Activated CD4-positive, alpha-beta T cell treated with anti-CD3 and anti-CD28 coated beads, Interleukin-2, amount 10 ng/mL, durations not matched to agents 7 days and 5 days (primary cell): ENCODE measurements at regions not wholly inside any gene's neighbourhood (a gene's known extent, or its start where the extent isn't known, plus 50 kb on each side); places are given as distances from the start of the nearest gene placed in this dataset.

Experiments used
- CTCF ChIA-PET: fragments of 350-600 bp; sonication (Branson Sonifier 250); formaldehyde crosslinking; loops from one replicate; lab custom pipeline; 2021; ENCODE audit warnings: antibody characterized with exemption; lab: Charles Lee
- POLR2A ChIA-PET: fragments of 350-600 bp; sonication (Branson Sonifier 250); formaldehyde crosslinking; loops from one replicate; lab custom pipeline; 2021; ENCODE audit warnings: antibody characterized with exemption; lab: Charles Lee
- DNase-seq: peaks from one replicate; pipeline ENCODE4 v3.0.0-alpha.2; 2020
- H3K27ac Mint-ChIP-seq: one replicate; pipeline ENCODE4 v1.8.0; 2021; ENCODE audit warnings: mild to moderate bottlenecking, moderate library complexity, mixed read lengths
- H3K27me3 Mint-ChIP-seq: one replicate; pipeline ENCODE4 v1.8.0; 2021; ENCODE audit warnings: mixed read lengths
- H3K36me3 Mint-ChIP-seq: one replicate; pipeline ENCODE4 v1.8.0; 2021; ENCODE audit warnings: low read depth, mixed read lengths
- H3K4me1 Mint-ChIP-seq: one replicate; pipeline ENCODE4 v1.8.0; 2021; ENCODE audit warnings: mixed read lengths
- H3K4me3 Mint-ChIP-seq: one replicate; pipeline ENCODE4 v1.8.0; 2021; ENCODE audit warnings: mild to moderate bottlenecking, moderate library complexity, mixed read lengths
- H3K9me3 Mint-ChIP-seq: one replicate; pipeline ENCODE4 v1.8.0; 2021; ENCODE audit warnings: mixed read lengths

DNA sequence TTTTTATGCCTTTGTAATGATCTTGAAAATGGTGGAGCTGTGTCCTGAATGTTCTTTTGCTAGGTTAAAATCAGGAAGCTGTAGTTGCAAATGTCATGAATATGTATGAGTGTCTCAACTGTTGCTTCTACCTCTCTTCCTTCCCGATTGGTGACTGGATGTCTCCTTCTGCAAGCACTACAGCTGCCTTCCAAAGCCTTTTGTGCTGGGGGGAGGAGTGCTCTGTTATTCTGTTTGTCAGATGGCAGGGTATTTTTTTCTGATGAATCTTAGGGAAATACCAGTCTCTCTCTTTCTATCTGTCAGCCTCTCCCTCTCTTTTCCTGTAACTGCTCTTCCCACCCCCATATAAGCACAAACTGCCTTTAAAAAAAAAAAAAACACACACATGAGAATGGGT lies 1396.3 kb upstream of the CELF4 start:
- no peaks in the 10 kb centered on the region for H3K27me3 Mint-ChIP-seq
- no peak overlapping the region for H3K27ac Mint-ChIP-seq
- DNase-seq, result no peak
- ChIA-PET POLR2A (no interaction called here), CTCF (no interaction called here)
- no peaks in the 10 kb centered on the region for H3K4me1 Mint-ChIP-seq
- H3K9me3 Mint-ChIP-seq, result no peaks in the 10 kb centered on the region
- no peaks in the 10 kb centered on the region for H3K36me3 Mint-ChIP-seq
- H3K4me3 Mint-ChIP-seq, result no peak overlapping the region

DNA sequence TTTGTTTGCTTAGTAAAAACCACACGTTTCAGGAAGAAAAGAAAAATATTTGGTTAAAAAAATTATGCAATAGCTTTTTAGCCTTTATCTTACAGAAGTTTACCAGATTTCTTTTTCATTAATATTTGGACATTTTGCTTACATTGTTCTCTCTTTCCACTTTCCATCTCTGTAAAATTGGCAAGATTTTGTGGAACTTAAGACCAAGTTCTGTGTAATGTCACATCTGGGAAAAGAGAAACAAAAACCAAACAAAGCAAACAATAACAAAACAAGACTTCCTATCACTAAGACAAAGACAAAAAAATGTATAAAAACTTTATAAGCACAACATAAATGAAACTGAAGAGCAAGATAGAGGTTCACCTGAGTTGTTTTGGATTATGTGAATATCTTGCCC lies 1392.1 kb upstream of the CELF4 start:
- Mint-ChIP-seq H3K4me3 (no peak overlapping the region), H3K36me3 (no peaks in the 10 kb centered on the region), H3K4me1 (peaks cover 6% of the 10 kb centered on the region), H3K27ac (no peak overlapping the region), H3K9me3 (no peaks in the 10 kb centered on the region), H3K27me3 (no peaks in the 10 kb centered on the region)
- POLR2A ChIA-PET, result no interaction called here
- DNase-seq, result no peak
- CTCF ChIA-PET, result no interaction called here

DNA sequence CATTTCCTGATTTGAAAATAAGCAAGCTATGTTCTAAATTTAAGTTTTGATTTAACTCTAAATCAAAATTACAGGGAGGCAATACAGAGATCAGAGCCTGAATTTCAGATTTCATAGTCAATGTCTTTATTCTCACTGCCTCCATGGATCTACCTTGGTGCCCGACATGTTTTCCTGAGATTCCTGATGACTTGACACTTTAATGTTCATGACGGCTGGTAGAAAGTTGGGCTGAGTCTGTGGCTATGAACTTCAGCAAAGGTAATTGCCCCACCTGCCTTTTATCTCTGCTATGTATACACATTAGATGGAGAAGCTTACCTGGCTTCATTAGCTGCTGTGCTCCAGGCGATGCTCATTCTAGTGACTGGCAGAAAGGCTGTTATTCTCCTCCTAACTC lies 1390.5 kb upstream of the CELF4 start:
- POLR2A ChIA-PET, result no interaction called here
- H3K36me3 Mint-ChIP-seq, result no peaks in the 10 kb centered on the region
- peaks cover under 1% of the 10 kb centered on the region for H3K27me3 Mint-ChIP-seq
- no peak overlapping the region for H3K4me3 Mint-ChIP-seq
- peaks cover 6% of the 10 kb centered on the region for H3K4me1 Mint-ChIP-seq
- no peak for DNase-seq
- H3K9me3 Mint-ChIP-seq, result no peaks in the 10 kb centered on the region
- H3K27ac Mint-ChIP-seq, result no peak overlapping the region
- CTCF ChIA-PET, result no interaction called here

- no peaks in the 10 kb centered on the region for H3K9me3 Mint-ChIP-seq
- CTCF ChIA-PET, result no interaction called here
- DNase-seq, result no peak
- POLR2A ChIA-PET, result no interaction called here
- no peak overlapping the region for H3K27ac Mint-ChIP-seq
- H3K36me3 Mint-ChIP-seq, result no peaks in the 10 kb centered on the region
- H3K4me3 Mint-ChIP-seq, result no peak overlapping the region
- peaks cover 2% of the 10 kb centered on the region for H3K27me3 Mint-ChIP-seq
- peaks cover 6% of the 10 kb centered on the region for H3K4me1 Mint-ChIP-seq
Measured at GRCh38 chr18:38951633-38952032, 1386.0 kb upstream of the CELF4 start.

DNA sequence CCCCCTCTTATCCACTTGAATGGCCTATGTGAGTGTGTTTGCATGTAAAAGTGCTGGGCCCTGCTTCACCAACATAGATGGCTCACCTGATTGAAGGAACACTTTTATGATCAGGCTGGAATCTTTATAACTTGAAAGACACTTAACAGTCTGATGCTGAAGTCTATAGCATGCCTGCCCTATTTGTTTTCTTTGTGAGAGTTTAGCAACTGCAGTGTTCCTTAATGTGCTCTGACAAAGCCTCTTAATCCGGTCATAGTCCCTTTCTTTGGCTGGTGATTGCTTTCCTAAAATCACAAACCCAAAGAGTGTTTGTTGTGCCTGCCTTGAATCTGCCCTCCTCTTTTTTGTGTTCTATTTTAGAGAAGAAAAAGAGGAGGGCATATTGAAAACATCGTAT lies 1382.8 kb upstream of the CELF4 start:
- no peak for DNase-seq

GRCh38 chr18:38944446-38945024 lies 1378.9 kb upstream of the CELF4 start:
- H3K9me3 Mint-ChIP-seq, result peaks cover 20% of the 10 kb centered on the region
- POLR2A ChIA-PET, result no interaction called here
- no peak for DNase-seq
- CTCF ChIA-PET, result no interaction called here
- peaks cover 18% of the 10 kb centered on the region for H3K4me1 Mint-ChIP-seq
- no peaks in the 10 kb centered on the region for H3K27me3 Mint-ChIP-seq
- H3K4me3 Mint-ChIP-seq, result no peak overlapping the region
- peaks cover 17% of the 10 kb centered on the region for H3K36me3 Mint-ChIP-seq
- no peak overlapping the region for H3K27ac Mint-ChIP-seq

More for the DNA sequence above, 1382.8 kb upstream of the CELF4 start:
- Mint-ChIP-seq H3K4me3 (no peak overlapping the region), H3K4me1 (peaks cover under 1% of the 10 kb centered on the region), H3K27me3 (peaks cover 2% of the 10 kb centered on the region), H3K27ac (no peak overlapping the region), H3K9me3 (peaks cover 4% of the 10 kb centered on the region), H3K36me3 (no peaks in the 10 kb centered on the region)
- ChIA-PET POLR2A (no interaction called here), CTCF (no interaction called here)

DNA sequence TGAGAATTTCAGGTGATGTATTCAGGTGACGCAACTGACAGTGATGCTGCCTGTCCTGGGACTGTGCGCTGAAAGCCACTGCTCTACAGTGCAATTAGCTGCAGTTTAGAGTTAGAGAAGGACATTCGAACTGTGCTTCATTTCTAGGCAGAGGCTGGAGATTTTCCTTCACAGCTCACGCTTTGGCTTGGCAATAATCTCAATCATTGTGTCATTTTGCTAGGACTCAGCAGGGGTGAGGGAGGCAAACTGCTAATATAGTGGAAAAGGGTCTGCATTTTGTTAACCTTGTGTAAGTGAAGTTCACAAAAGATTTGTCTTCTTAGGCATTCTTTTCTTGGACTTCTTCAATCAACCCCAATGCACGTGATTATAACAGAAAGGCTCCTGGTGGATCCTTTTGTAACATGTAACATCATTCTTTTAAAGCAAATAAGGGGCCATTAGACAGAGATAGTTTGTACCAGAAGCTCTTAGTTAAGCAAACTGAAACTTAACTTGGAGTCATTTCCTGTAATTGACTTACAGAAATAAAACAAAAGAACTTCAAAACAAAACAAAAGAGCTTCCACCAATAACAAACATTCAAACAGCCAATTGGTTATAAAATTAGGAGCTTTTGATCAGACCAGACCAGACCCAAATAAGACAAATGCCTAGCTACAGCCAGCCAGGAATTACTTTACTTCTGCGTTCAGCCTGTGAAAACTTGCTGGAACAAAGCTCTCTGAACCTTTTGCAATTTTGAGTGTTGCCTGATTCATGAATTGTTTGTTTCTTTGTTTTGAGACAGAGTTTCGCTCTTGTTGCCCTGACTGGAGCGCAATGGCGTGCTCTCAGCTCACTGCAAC lies 1376.3 kb upstream of the CELF4 start:
- Mint-ChIP-seq H3K4me1 (peaks cover 18% of the 10 kb centered on the region), H3K4me3 (peak overlapping the region; percentile 67), H3K27ac (peak overlapping the region; percentile 94), H3K9me3 (peaks cover 27% of the 10 kb centered on the region), H3K27me3 (no peaks in the 10 kb centered on the region), H3K36me3 (peaks cover 17% of the 10 kb centered on the region)
- POLR2A ChIA-PET, result no interaction called here
- CTCF ChIA-PET, result interaction anchor here (0.6 to 1.3 kb wide), 4 partner anchors 10 to 84 kb away, joined by 3 read pairs; no protein-coding TSS in a partner anchor
- no peak for DNase-seq

DNA sequence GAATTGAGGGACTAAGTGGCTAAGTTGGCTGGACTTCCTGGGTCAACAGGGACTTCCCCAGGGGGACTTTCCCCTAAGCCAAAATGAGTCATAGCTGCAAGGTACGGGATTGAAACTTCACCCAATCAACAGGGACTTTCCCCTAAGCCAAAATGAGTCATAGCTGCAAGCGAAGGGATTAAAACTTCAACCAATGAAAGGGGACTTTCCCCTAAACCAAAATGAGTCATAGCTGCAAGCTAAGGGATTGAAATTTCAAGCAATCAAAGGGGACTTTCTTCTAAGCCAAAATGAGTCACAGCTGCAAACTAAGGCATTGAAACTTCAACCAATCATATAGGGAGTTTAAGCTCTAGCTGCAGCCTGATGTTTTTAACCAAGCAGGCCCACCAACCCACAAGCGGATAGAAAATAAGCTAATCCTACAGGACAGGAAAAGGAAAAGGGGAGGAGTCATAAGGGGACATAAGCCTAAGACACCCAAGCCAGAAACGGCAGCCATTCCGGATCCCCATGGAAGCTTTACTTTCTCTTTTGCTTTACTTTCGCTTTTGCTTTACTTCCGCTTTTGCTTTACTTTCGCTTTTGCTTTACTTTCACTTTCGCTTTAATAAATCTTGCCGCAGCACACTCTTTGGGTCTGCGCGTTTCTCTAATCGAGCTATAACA lies 1375.4 kb upstream of the CELF4 start:
- peak overlapping the region; percentile 67 for H3K4me3 Mint-ChIP-seq
- H3K36me3 Mint-ChIP-seq, result peaks cover 17% of the 10 kb centered on the region
- H3K4me1 Mint-ChIP-seq, result peaks cover 18% of the 10 kb centered on the region
- POLR2A ChIA-PET, result no interaction called here
- peak overlapping the region; percentile 94 for H3K27ac Mint-ChIP-seq
- H3K27me3 Mint-ChIP-seq, result no peaks in the 10 kb centered on the region
- peaks cover 27% of the 10 kb centered on the region for H3K9me3 Mint-ChIP-seq
- DNase-seq, result peak; percentile 52
- CTCF ChIA-PET, result interaction anchor here (1.3 kb wide), 1 partner anchor 13 kb away, joined by 3 read pairs; no protein-coding TSS in a partner anchor

- Mint-ChIP-seq H3K27ac (peak overlapping the region; percentile 94), H3K9me3 (peaks cover 27% of the 10 kb centered on the region), H3K4me1 (peaks cover 18% of the 10 kb centered on the region), H3K36me3 (peaks cover 17% of the 10 kb centered on the region), H3K4me3 (no peak overlapping the region), H3K27me3 (no peaks in the 10 kb centered on the region)
- CTCF ChIA-PET, result interaction anchor here (0.5 kb wide), 1 partner anchor 75 kb away, joined by 3 read pairs; no protein-coding TSS in a partner anchor
- POLR2A ChIA-PET, result no interaction called here
- DNase-seq, result no peak
Measured at GRCh38 chr18:38940475-38940862, 1374.9 kb upstream of the CELF4 start.

DNA sequence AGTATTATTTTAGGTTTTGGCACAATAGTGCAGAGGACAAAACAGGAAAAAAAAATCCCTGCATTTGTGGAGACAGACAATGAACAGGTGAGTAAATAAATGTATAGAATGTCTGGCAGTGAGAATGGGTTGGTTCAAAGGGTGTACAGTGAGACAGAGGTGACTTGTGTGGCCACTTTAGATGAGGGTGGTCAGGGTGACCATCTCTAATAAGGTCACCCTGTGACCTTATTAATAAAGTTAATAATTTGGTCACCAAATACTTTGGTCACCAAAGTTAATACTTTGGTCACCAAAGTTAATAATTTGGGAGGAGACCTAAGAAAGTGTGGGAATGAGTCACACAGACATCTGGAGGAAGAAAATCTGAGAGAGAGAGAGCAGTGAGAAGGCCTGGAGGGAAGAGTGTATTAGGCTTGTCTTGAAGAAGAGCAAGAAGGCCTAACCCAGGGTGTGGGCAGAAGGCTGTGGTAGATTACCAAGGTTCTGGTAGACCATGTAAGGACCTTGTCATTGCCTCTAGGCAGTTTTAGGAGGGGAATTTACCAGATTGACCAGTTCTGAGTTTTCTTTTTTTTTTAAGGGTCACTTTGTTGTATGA lies 1368.4 kb upstream of the CELF4 start:
- ChIA-PET POLR2A (no interaction called here), CTCF (no interaction called here)
- peaks cover 3% of the 10 kb centered on the region for H3K9me3 Mint-ChIP-seq
- no peak overlapping the region for H3K27ac Mint-ChIP-seq
- H3K4me1 Mint-ChIP-seq, result no peaks in the 10 kb centered on the region
- no peaks in the 10 kb centered on the region for H3K36me3 Mint-ChIP-seq
- no peak overlapping the region for H3K4me3 Mint-ChIP-seq
- DNase-seq, result no peak
- H3K27me3 Mint-ChIP-seq, result no peaks in the 10 kb centered on the region

- ChIA-PET CTCF (no interaction called here), POLR2A (no interaction called here)
- Mint-ChIP-seq H3K4me3 (no peak overlapping the region), H3K36me3 (no peaks in the 10 kb centered on the region), H3K9me3 (no peaks in the 10 kb centered on the region), H3K27me3 (no peaks in the 10 kb centered on the region), H3K4me1 (no peaks in the 10 kb centered on the region), H3K27ac (no peak overlapping the region)
- no peak for DNase-seq
Measured at GRCh38 chr18:38933322-38933721, 1367.7 kb upstream of the CELF4 start.

DNA sequence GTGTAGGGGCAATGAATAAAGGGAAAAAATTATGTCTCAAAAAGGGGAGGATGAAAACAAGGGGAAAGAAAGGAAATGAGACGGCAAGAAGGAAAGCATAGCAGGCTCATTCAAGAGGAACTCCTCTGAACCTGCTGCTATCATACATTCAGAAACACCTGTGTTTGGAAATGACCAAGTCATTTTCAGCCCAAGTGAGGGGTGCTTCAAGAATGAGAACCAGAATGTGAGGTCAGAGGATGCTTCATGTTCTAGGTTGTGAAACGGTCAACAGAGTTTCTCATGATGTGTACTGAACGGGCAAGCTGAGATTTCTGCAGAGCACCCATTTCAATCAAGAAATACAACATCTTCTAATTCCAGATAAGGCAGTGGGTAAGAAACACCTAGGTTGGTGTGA lies 1367.2 kb upstream of the CELF4 start:
- Mint-ChIP-seq H3K9me3 (no peaks in the 10 kb centered on the region), H3K4me3 (no peak overlapping the region), H3K36me3 (no peaks in the 10 kb centered on the region), H3K27ac (no peak overlapping the region), H3K27me3 (no peaks in the 10 kb centered on the region), H3K4me1 (no peaks in the 10 kb centered on the region)
- DNase-seq, result no peak
- POLR2A ChIA-PET, result no interaction called here
- CTCF ChIA-PET, result interaction anchor here (0.7 kb wide), 1 partner anchor 9 kb away, joined by 3 read pairs; no protein-coding TSS in a partner anchor

GRCh38 chr18:38931754-38932050 lies 1366.1 kb upstream of the CELF4 start:
- POLR2A ChIA-PET, result no interaction called here
- no peak for DNase-seq
- CTCF ChIA-PET, result no interaction called here
- Mint-ChIP-seq H3K27me3 (no peaks in the 10 kb centered on the region), H3K36me3 (no peaks in the 10 kb centered on the region), H3K4me1 (no peaks in the 10 kb centered on the region), H3K27ac (no peak overlapping the region), H3K9me3 (no peaks in the 10 kb centered on the region), H3K4me3 (no peak overlapping the region)
